H9 (cell line): ENCODE measurements at regions not wholly inside any gene's neighbourhood (a gene's known extent, or its start where the extent isn't known, plus 50 kb on each side); places are given as distances from the start of the nearest gene placed in this dataset.

Experiments
- DNase-seq: peaks from one replicate; pipeline ENCODE4 v3.0.0-alpha.2; 2017
- H2AFZ ChIP-seq: one replicate; pipeline ENCODE4 v1.6.1; 2013; ENCODE audit warnings: mild to moderate bottlenecking, low read length, control low read depth, moderate library complexity
- H2AK5ac ChIP-seq: 2 replicates; pipeline ENCODE4 v1.6.1; 2013; ENCODE audit warnings: low read length, control low read depth, mixed read lengths; ENCODE audit not compliant: insufficient read length
- H2BK120ac ChIP-seq: one replicate; pipeline ENCODE4 v1.6.1; 2013; ENCODE audit warnings: low read depth, mild to moderate bottlenecking, low read length, control low read depth, inconsistent platforms; ENCODE audit not compliant: poor library complexity, severe bottlenecking
- H2BK12ac ChIP-seq: 2 replicates; pipeline ENCODE4 v1.6.1; 2013; ENCODE audit warnings: low read length, control low read depth, mixed read lengths, low read depth; ENCODE audit not compliant: insufficient read length
- H2BK15ac ChIP-seq: 2 replicates; pipeline ENCODE4 v1.6.1; 2013; ENCODE audit warnings: low read depth, low read length, control low read depth
- H2BK20ac ChIP-seq: one replicate; pipeline ENCODE4 v1.6.1; 2013; ENCODE audit warnings: low read depth, mild to moderate bottlenecking, low read length, control low read depth, inconsistent platforms; ENCODE audit not compliant: poor library complexity, severe bottlenecking
- H2BK5ac ChIP-seq: 2 replicates; pipeline ENCODE4 v1.6.1; 2013; ENCODE audit warnings: low read length, control low read depth, mixed read lengths; ENCODE audit not compliant: insufficient read length
- H3K14ac ChIP-seq: 2 replicates; pipeline ENCODE4 v1.6.1; 2013; ENCODE audit warnings: low read length, control low read depth; ENCODE audit not compliant: insufficient read depth
- H3K18ac ChIP-seq: 2 replicates; pipeline ENCODE4 v1.6.1; 2013; ENCODE audit warnings: low read depth, mild to moderate bottlenecking, mixed read lengths, low read length, control low read depth; ENCODE audit not compliant: insufficient read length
- H3K23ac ChIP-seq: 2 replicates; pipeline ENCODE4 v1.6.1; 2013; ENCODE audit warnings: low read length, control low read depth, mixed read lengths, low read depth; ENCODE audit not compliant: insufficient read length
- H3K23me2 ChIP-seq: 2 replicates; pipeline ENCODE4 v1.6.1; 2013; ENCODE audit warnings: low read depth, mild to moderate bottlenecking, mixed read lengths, low read length, control low read depth; ENCODE audit not compliant: insufficient read length, poor library complexity, severe bottlenecking
- H3K27ac ChIP-seq: 2 replicates; pipeline ENCODE4 v1.5.1; 2013; ENCODE audit warnings: low read length, control low read depth, mixed read lengths, low read depth; ENCODE audit not compliant: insufficient read length
- H3K27me3 ChIP-seq: 2 replicates; pipeline ENCODE4 v1.6.1; 2013; ENCODE audit warnings: low read length, control low read depth, inconsistent platforms; ENCODE audit not compliant: insufficient read depth
- H3K4ac ChIP-seq: 2 replicates; pipeline ENCODE4 v1.6.1; 2013; ENCODE audit warnings: low read depth, mild to moderate bottlenecking, control low read depth, inconsistent platforms, low read length, moderate library complexity
- H3K4me1 ChIP-seq: 2 replicates; pipeline ENCODE4 v1.6.1; 2013; ENCODE audit warnings: low read length, control low read depth, inconsistent platforms; ENCODE audit not compliant: insufficient read depth
- H3K4me2 ChIP-seq: 2 replicates; pipeline ENCODE4 v1.6.1; 2013; ENCODE audit warnings: low read length, control low read depth, mixed read lengths; ENCODE audit not compliant: insufficient read length, insufficient read depth
- H3K56ac ChIP-seq: 2 replicates; pipeline ENCODE4 v1.6.1; 2013; ENCODE audit warnings: low read depth, mild to moderate bottlenecking, mixed read lengths, low read length, control low read depth; ENCODE audit not compliant: insufficient read length
- H3K79me1 ChIP-seq: 2 replicates; pipeline ENCODE4 v1.6.1; 2013; ENCODE audit warnings: low read depth, mild to moderate bottlenecking, moderate library complexity, low read length, control low read depth, inconsistent platforms; ENCODE audit not compliant: insufficient read depth, poor library complexity, severe bottlenecking
- H3K79me2 ChIP-seq: 2 replicates; pipeline ENCODE4 v1.6.1; 2013; ENCODE audit warnings: low read length, control low read depth, inconsistent platforms; ENCODE audit not compliant: insufficient read depth
- H3K9ac ChIP-seq: 2 replicates; pipeline ENCODE4 v1.6.1; 2013; ENCODE audit warnings: low read length, control low read depth, mixed read lengths; ENCODE audit not compliant: insufficient read length; ENCODE audit errors: extremely low read depth
- H3K9me3 ChIP-seq: one replicate; pipeline ENCODE4 v1.6.1; 2013; ENCODE audit warnings: low read depth, low read length, inconsistent platforms; ENCODE audit not compliant: control insufficient read depth
- H3T11ph ChIP-seq: one replicate; pipeline ENCODE4 v1.6.1; 2013; ENCODE audit warnings: mild to moderate bottlenecking, low read length, control low read depth, inconsistent platforms
- H4K20me1 ChIP-seq: one replicate; pipeline ENCODE4 v1.6.1; 2013; ENCODE audit not compliant: control insufficient read depth, insufficient read length, insufficient read depth
- H4K5ac ChIP-seq: 2 replicates; pipeline ENCODE4 v1.6.1; 2013; ENCODE audit warnings: low read depth, mild to moderate bottlenecking, mixed read lengths, low read length, control low read depth; ENCODE audit not compliant: insufficient read length
- H4K8ac ChIP-seq: replicated peaks from 2 replicates; pipeline ENCODE4 v1.6.1; 2013; ENCODE audit warnings: low read length, control low read depth, mixed read lengths, low read depth; ENCODE audit not compliant: insufficient read length
- H4K91ac ChIP-seq: 2 replicates; pipeline ENCODE4 v1.6.1; 2013; ENCODE audit warnings: low read depth, mild to moderate bottlenecking, moderate library complexity, mixed read lengths, low read length, control low read depth; ENCODE audit not compliant: insufficient read length
- H3K27ac Mint-ChIP-seq, 3 experiments: 2 replicates in 2 of 3; 3 replicates in 1 of 3; pipeline ENCODE4 v1.8.0; 2020 to 2021; ENCODE audit warnings: mixed read lengths in 3 of 3, mild to moderate bottlenecking in 1 of 3, moderate library complexity in 1 of 3
- H3K27me3 Mint-ChIP-seq: 2 replicates; pipeline ENCODE4 v1.8.0; 2021; ENCODE audit warnings: low read depth, mild to moderate bottlenecking, moderate library complexity, mixed read lengths
- H3K36me3 Mint-ChIP-seq, 3 experiments: 2 replicates in 2 of 3; 3 replicates in 1 of 3; pipeline ENCODE4 v1.8.0; 2020 to 2021; ENCODE audit warnings: low read depth in 3 of 3, mixed read lengths in 3 of 3; ENCODE audit not compliant: insufficient read depth in 1 of 3
- H3K4me1 Mint-ChIP-seq, 2 experiments: 2 replicates each; pipeline ENCODE4 v1.8.0; 2020; ENCODE audit warnings: mixed read lengths in 2 of 2
- H3K4me3 Mint-ChIP-seq, 2 experiments: 2 replicates in 1 of 2; 3 replicates in 1 of 2; pipeline ENCODE4 v1.8.0; 2020 to 2021; ENCODE audit warnings: mild to moderate bottlenecking in 2 of 2, mixed read lengths in 2 of 2, moderate library complexity in 1 of 2
- H3K9me3 Mint-ChIP-seq, 2 experiments: 2 replicates in 1 of 2; 3 replicates in 1 of 2; pipeline ENCODE4 v1.8.0; 2020; ENCODE audit warnings: mild to moderate bottlenecking in 2 of 2, mixed read lengths in 2 of 2, moderate library complexity in 1 of 2
- WGBS: extraction: QIAGEN DNeasy Blood & Tissue Kit; methylation state at CpG from one replicate; pipeline ENCODE4 v1.1.7; 2013; ENCODE audit warnings: missing lambda C conversion rate, low lambda C conversion rate, mixed read lengths; ENCODE audit not compliant: insufficient read length; ENCODE audit errors: extremely low coverage; 5-methylcytosine and 5-hydroxymethylcytosine counted together
- TF ChIP-seq, protein P1 (sequence below): fragments of 200-600 bp; sonication (generic); conservative IDR thresholded peaks from 3 replicates; pipeline ENCODE4 v1.8.0; 2021; ENCODE audit warnings: antibody characterized with exemption, mild to moderate bottlenecking

DNA sequence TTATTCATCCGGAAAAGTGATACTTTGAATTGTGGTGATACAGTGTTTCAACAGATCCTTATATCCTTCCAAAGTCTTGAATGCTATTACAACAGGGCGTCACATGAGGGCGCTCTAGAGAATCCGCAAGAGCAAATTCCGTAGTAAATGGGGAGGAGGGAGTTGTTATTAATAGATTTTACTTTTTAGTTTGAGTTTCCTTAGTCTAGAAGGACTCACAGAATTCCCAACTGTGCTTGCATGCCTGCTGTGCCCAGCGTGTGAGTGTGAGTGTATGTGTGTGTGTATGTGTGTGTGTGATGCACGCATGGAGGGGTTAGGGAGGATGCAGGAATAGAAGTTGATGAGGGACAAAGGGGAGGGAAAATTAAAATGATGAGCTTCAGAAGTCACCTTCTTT, 375.3 kb downstream of the C12orf75 start:
- Histone ChIP-seq H3K79me2 (no peaks in the 10 kb centered on the region), H4K5ac (no peak overlapping the region), H3K18ac (no peak overlapping the region), H3K14ac (no peak overlapping the region), H2BK5ac (no peak overlapping the region), H3K27me3 (no peaks in the 10 kb centered on the region), H2BK12ac (no peak overlapping the region), H3T11ph (no peak overlapping the region), H4K20me1 (no peaks in the 10 kb centered on the region), H2BK20ac (no peak overlapping the region), H2BK15ac (no peak overlapping the region), H3K9ac (no peak overlapping the region), H4K8ac (no peak overlapping the region), H3K4me2 (no peak overlapping the region), H3K4me1 (no peaks in the 10 kb centered on the region; the same call in 1 of the 2 replicates), H4K91ac (no peak overlapping the region), H3K56ac (no peak overlapping the region), H2AK5ac (no peak overlapping the region), H2AFZ (no peak overlapping the region), H2BK120ac (no peak overlapping the region), H3K23ac (no peak overlapping the region), H3K23me2 (no peaks in the 10 kb centered on the region), H3K79me1 (no peaks in the 10 kb centered on the region), H3K4ac (no peak overlapping the region), H3K27ac (no peak overlapping the region), H3K9me3 (no peaks in the 10 kb centered on the region)
- Mint-ChIP-seq H3K9me3 (peaks cover under 1 to 1% of the 10 kb centered on the region in 2 experiments; a peak in 2 of 5 replicates), H3K27ac (peak overlapping the region in 1 of 3 experiments; percentile 3; a peak in 1 of 7 replicates), H3K27me3 (no peaks in the 10 kb centered on the region; the same call in 1 of the 2 replicates), H3K4me1 (peaks cover 34 to 37% of the 10 kb centered on the region in 2 experiments), H3K4me3 (no peak overlapping the region), H3K36me3 (peaks cover 0 to 1% (median 0%) of the 10 kb centered on the region in 3 experiments; a peak in 1 of 7 replicates)
- peak; percentile 60 for DNase-seq
- WGBS, result no CpG with 5 or more reads among the region's 7 CpGs
- TF ChIP-seq, protein P1, sequence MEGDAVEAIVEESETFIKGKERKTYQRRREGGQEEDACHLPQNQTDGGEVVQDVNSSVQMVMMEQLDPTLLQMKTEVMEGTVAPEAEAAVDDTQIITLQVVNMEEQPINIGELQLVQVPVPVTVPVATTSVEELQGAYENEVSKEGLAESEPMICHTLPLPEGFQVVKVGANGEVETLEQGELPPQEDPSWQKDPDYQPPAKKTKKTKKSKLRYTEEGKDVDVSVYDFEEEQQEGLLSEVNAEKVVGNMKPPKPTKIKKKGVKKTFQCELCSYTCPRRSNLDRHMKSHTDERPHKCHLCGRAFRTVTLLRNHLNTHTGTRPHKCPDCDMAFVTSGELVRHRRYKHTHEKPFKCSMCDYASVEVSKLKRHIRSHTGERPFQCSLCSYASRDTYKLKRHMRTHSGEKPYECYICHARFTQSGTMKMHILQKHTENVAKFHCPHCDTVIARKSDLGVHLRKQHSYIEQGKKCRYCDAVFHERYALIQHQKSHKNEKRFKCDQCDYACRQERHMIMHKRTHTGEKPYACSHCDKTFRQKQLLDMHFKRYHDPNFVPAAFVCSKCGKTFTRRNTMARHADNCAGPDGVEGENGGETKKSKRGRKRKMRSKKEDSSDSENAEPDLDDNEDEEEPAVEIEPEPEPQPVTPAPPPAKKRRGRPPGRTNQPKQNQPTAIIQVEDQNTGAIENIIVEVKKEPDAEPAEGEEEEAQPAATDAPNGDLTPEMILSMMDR, result peak; percentile 90
